Heart left ventricle (tissue), 16 donors: ENCODE measurements at regions not wholly inside any gene's neighbourhood (a gene's known extent, or its start where the extent isn't known, plus 50 kb on each side); places are given as distances from the start of the nearest gene placed in this dataset.

Experiments
- ATAC-seq, 4 donors: fragments of 200-7000 bp; cut with Tn5 transposase; one replicate each; pipeline ENCODE4 v1.9.1; 2020 to 2022; ENCODE audit warnings: moderate library complexity in 4 of 4, mild to moderate bottlenecking in 3 of 4, moderate number of reproducible peaks in 1 of 4
- DNase-seq, 5 donors: peaks; one replicate each; pipeline ENCODE4 v3.0.0-alpha.2; 2020
- H3K27ac ChIP-seq, 12 donors: fragments of 200-600 bp; sonication (generic) in 4 of 12; one replicate each; pipeline versions ENCODE4 v1.5.0 to v1.8.0; 2016 to 2022; ENCODE audit warnings: mild to moderate bottlenecking in 2 of 12
- H3K27me3 ChIP-seq, 9 donors: fragments of 200-600 bp; sonication (generic) in 2 of 9; one replicate each; pipeline versions ENCODE4 v1.5.1 to v1.8.0; 2016 to 2022; ENCODE audit warnings: mild to moderate bottlenecking in 3 of 9
- H3K36me3 ChIP-seq, 9 donors: fragments of 200-600 bp; sonication (generic) in 2 of 9; one replicate each; pipeline versions ENCODE4 v1.5.0 to v1.8.0; 2018 to 2022; ENCODE audit warnings: mild to moderate bottlenecking in 2 of 9
- H3K4me1 ChIP-seq, 12 donors: fragments of 200-600 bp; sonication (generic) in 4 of 12; one replicate each; pipeline versions ENCODE4 v1.5.0 to v1.8.0; 2016 to 2022; ENCODE audit warnings: mild to moderate bottlenecking in 3 of 12
- H3K4me3 ChIP-seq, 12 donors: fragments of 200-600 bp; sonication (generic) in 4 of 12; one replicate each; pipeline versions ENCODE4 v1.5.0 to v1.8.0; 2017 to 2022; ENCODE audit warnings: mild to moderate bottlenecking in 9 of 12, moderate library complexity in 4 of 12
- H3K9me3 ChIP-seq, 12 donors: fragments of 200-600 bp; sonication (generic) in 4 of 12; one replicate each; pipeline versions ENCODE4 v1.5.0 to v1.8.0; 2016 to 2022; ENCODE audit warnings: mild to moderate bottlenecking in 1 of 12
- POLR2A ChIP-seq, 2 donors: fragments of 450-650 bp; IDR thresholded peaks; one replicate each; pipeline ENCODE4 v1.6.1; 2017; ENCODE audit warnings: antibody characterized with exemption in 2 of 2, mild to moderate bottlenecking in 2 of 2, moderate library complexity in 2 of 2
- WGBS, 4 donors: extraction: QIAGEN DNeasy Blood & Tissue Kit in 2 of 4; methylation state at CpG; one replicate each; pipeline versions ENCODE4 v1.1.5 to v1.1.7; 2013 to 2018; 5-methylcytosine and 5-hydroxymethylcytosine counted together
- intact Hi-C, 10 donors: fragments of 100-400 bp; cut with DNase I; formaldehyde crosslinking; loops; one replicate each; pipeline versions ENCODE4 v1.11.1 to v1.14.2; 2022
- TF ChIP-seq, protein P1 (sequence below), 12 donors: fragments of 200-600 bp; sonication (generic) in 4 of 12; IDR thresholded peaks; one replicate each; pipeline versions ENCODE4 v1.5.0 to v1.8.0; 2018 to 2022; ENCODE audit warnings: antibody characterized with exemption in 12 of 12, mild to moderate bottlenecking in 5 of 12
- donor health status: ischemic (EF 13 %, LVEDD 7.1; RV severe dilation, severe dysfunction).
- donor health status: healthy with polysubstance abuse.
- donor health status: DM: no; HTN: yes; CAD: no.
- donor health status: DM: no; HTN: no; CAD: no.
- donor health status: ischemic (EF 25% LVEDD 6.9; RV normal size, moderate dysfunction).
- donor health status: ischemic (EF 25% LVEDD 5.7; RV mildly dilated, moderate dysfunction).
- donor health status: healthy.
- donor health status: DM: yes; HTN: yes; CAD: no.
- donor health status: ischemic (EF 35%, LVEDD 5.7; RV mildly dilated, moderate dysfunction).
- donor health status: nonischemic (EF 11% LVEDD 7.7; RV severe dilation, severe dysfunction).
- donor health status: DM: yes; HTN: yes; CAD: no.
- donor health status: PGD.
- donor health status: ischemic (EF 29% LVEDD 5.4; RV normal size, mild dysfunction).
- donor health status: nonischemic (EF 23%, LVEDD 6.1; RV moderate dilation, normal function).

GRCh38 chr10:33507662-33508425, 173.4 kb upstream of the NRP1 start:
- no peak for ATAC-seq
- Histone ChIP-seq H3K4me3 (no peak overlapping the region), H3K9me3 (no peaks in the 10 kb centered on the region), H3K27me3 (no peaks in the 10 kb centered on the region), H3K36me3 (no peaks in the 10 kb centered on the region), H3K4me1 (peaks cover 0 to 29% (median 6%) of the 10 kb centered on the region in 12 donors), H3K27ac (no peak overlapping the region)
- WGBS, 4 donors = 93 to 97% (median 96%) methylated on average over 10 of the region's 10 CpGs
- DNase-seq = no peak
- TF ChIP-seq, protein P1, sequence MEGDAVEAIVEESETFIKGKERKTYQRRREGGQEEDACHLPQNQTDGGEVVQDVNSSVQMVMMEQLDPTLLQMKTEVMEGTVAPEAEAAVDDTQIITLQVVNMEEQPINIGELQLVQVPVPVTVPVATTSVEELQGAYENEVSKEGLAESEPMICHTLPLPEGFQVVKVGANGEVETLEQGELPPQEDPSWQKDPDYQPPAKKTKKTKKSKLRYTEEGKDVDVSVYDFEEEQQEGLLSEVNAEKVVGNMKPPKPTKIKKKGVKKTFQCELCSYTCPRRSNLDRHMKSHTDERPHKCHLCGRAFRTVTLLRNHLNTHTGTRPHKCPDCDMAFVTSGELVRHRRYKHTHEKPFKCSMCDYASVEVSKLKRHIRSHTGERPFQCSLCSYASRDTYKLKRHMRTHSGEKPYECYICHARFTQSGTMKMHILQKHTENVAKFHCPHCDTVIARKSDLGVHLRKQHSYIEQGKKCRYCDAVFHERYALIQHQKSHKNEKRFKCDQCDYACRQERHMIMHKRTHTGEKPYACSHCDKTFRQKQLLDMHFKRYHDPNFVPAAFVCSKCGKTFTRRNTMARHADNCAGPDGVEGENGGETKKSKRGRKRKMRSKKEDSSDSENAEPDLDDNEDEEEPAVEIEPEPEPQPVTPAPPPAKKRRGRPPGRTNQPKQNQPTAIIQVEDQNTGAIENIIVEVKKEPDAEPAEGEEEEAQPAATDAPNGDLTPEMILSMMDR (IDR thresholded peaks at IDR 0.05) = no peak
- TF ChIP-seq POLR2A (IDR thresholded peaks at IDR 0.05) = no peak
- intact Hi-C loops = no loop called here

- H3K27ac ChIP-seq = peak overlapping the region in 1 of 12 donors; percentile 75
- intact Hi-C loops = no loop called here
- H3K27me3 ChIP-seq = no peaks in the 10 kb centered on the region
- TF ChIP-seq, protein P1 (IDR thresholded peaks at IDR 0.05) = no peak
- TF ChIP-seq POLR2A (IDR thresholded peaks at IDR 0.05) = no peak
- peaks cover 0 to 29% (median 6%) of the 10 kb centered on the region in 12 donors for H3K4me1 ChIP-seq
- DNase-seq (no peak), ATAC-seq (no peak)
- H3K9me3 ChIP-seq = no peaks in the 10 kb centered on the region
- 86 to 90% (median 90%) methylated on average over 5 of the region's 5 CpGs for WGBS, 4 donors
- no peaks in the 10 kb centered on the region for H3K36me3 ChIP-seq
- no peak overlapping the region for H3K4me3 ChIP-seq
Measured at GRCh38 chr10:33506838-33507661, 172.6 kb upstream of the NRP1 start.

DNA sequence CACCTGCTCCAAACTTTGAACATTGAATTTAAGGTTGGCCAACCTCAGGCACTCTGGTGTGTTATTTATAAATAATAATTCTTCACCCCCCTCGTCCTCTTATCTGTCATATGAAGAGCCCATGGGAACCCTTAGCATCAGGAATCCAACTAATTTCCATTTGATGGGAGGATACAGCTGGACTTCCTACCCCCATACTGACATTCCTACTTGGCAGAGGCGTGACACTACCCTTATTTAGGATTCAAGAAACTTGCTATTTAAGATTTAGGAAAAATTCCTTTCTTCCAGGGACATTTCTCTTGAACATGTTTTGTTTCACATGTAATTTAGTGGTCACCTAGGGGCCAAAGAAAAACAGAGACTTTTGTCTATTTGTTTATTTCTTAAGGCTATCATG, 171.9 kb upstream of the NRP1 start:
- 49 to 61% (median 51%) methylated on average over 2 of the region's 2 CpGs for WGBS, 4 donors
- DNase-seq = no peak

More for the DNA sequence above, 171.9 kb upstream of the NRP1 start:
- H3K27me3 ChIP-seq = no peaks in the 10 kb centered on the region
- TF ChIP-seq, protein P1 (IDR thresholded peaks at IDR 0.05) = no peak
- TF ChIP-seq POLR2A (IDR thresholded peaks at IDR 0.05) = no peak
- intact Hi-C loops = no loop called here
- H3K9me3 ChIP-seq = no peaks in the 10 kb centered on the region
- no peak overlapping the region for H3K4me3 ChIP-seq
- H3K27ac ChIP-seq = peak overlapping the region in 1 of 12 donors; percentile 75
- ATAC-seq = no peak
- peaks cover 0 to 29% (median 6%) of the 10 kb centered on the region in 12 donors for H3K4me1 ChIP-seq
- H3K36me3 ChIP-seq = no peaks in the 10 kb centered on the region
